Vagina (tissue), 2 donors: ENCODE measurements at regions not wholly inside any gene's neighbourhood (a gene's known extent, or its start where the extent isn't known, plus 50 kb on each side); places are given as distances from the start of the nearest gene placed in this dataset.

Experiments used
- CTCF ChIP-seq, 3 experiments: fragments of 450-650 bp in 2 of 3; fragments of 200-600 bp in 1 of 3; sonication (generic) in 1 of 3; IDR thresholded peaks; one replicate each; pipeline ENCODE4 v1.5.1; 2017 to 2019; ENCODE audit warnings: antibody characterized with exemption in 3 of 3, mild to moderate bottlenecking in 2 of 3, moderate library complexity in 2 of 3
- POLR2A ChIP-seq, 2 donors: fragments of 450-650 bp; IDR thresholded peaks; one replicate each; pipeline ENCODE4 v1.6.1; 2017; ENCODE audit warnings: antibody characterized with exemption in 2 of 2, mild to moderate bottlenecking in 2 of 2, moderate library complexity in 2 of 2
- POLR2AphosphoS5 ChIP-seq, 2 donors: sonication (generic); formaldehyde crosslinking; IDR thresholded peaks; one replicate each; pipeline ENCODE4 v1.9.0; 2017; ENCODE audit warnings: antibody characterized with exemption in 2 of 2, mild to moderate bottlenecking in 2 of 2, low read depth in 1 of 2; ENCODE audit not compliant: insufficient read depth in 1 of 2

GRCh38 chr15:95832668-95833067, 497.8 kb upstream of the NR2F2 start:
- no peak for TF ChIP-seq CTCF (IDR thresholded peaks at IDR 0.05)
- TF ChIP-seq POLR2A (IDR thresholded peaks at IDR 0.05) = no peak
- no peak for TF ChIP-seq POLR2AphosphoS5 (IDR thresholded peaks at IDR 0.05; ENCODE audit: insufficient read depth in 1 of 2, low read depth in 1 of 2)
